ENCODE measurements at regions not wholly inside any gene's neighbourhood (a gene's known extent, or its start where the extent isn't known, plus 50 kb on each side); places are given as distances from the start of the nearest gene placed in this dataset.
"Not testable (repeated sequence)": the region's sequence is repeated elsewhere in the genome, so short reads cannot be mapped to it uniquely, and the experiment has no call there.

GRCh38 chr16:7278636-7279035 is 54.0 kb upstream of the RBFOX1 start:
- DNase-seq (ENCODE audit: low read depth in 2 of 3, low spot score in 1 of 3): no peak

- no peak for DNase-seq (ENCODE audit: low read depth in 2 of 3, low spot score in 1 of 3)
These were observed 60.0 kb upstream of the RBFOX1 start for GRCh38 chr16:7272567-7273158.

GRCh38 chr16:7271486-7271885 is 61.2 kb upstream of the RBFOX1 start:
- DNase-seq (ENCODE audit: low read depth in 2 of 3, low spot score in 1 of 3): no peak

- no peak for DNase-seq (ENCODE audit: low read depth in 2 of 3, low spot score in 1 of 3)
These were observed 61.8 kb upstream of the RBFOX1 start for GRCh38 chr16:7270823-7271222.

- no peak for DNase-seq (ENCODE audit: low read depth in 2 of 3, low spot score in 1 of 3)
These were observed 62.6 kb upstream of the RBFOX1 start for GRCh38 chr16:7270006-7270405.

- DNase-seq (ENCODE audit: low read depth in 2 of 3, low spot score in 1 of 3): peak in 1 of 3 donors; percentile 8
These were observed 64.5 kb upstream of the RBFOX1 start for GRCh38 chr16:7268182-7268581.

GRCh38 chr16:7257016-7257415 is 75.6 kb upstream of the RBFOX1 start:
- DNase-seq (ENCODE audit: low read depth in 2 of 3, low spot score in 1 of 3): no peak

- DNase-seq (ENCODE audit: low read depth in 2 of 3, low spot score in 1 of 3): no peak
These were observed 86.1 kb upstream of the RBFOX1 start for GRCh38 chr16:7246578-7246977.

- no peak for DNase-seq (ENCODE audit: low read depth in 2 of 3, low spot score in 1 of 3)
These were observed 93.1 kb upstream of the RBFOX1 start for GRCh38 chr16:7239547-7239946.

GRCh38 chr16:7236824-7237410 is 95.7 kb upstream of the RBFOX1 start:
- no peak for DNase-seq (ENCODE audit: low read depth in 2 of 3, low spot score in 1 of 3)

- no peak for DNase-seq (ENCODE audit: low read depth in 2 of 3, low spot score in 1 of 3)
These were observed 98.7 kb upstream of the RBFOX1 start for GRCh38 chr16:7233975-7234374.

- DNase-seq (ENCODE audit: low read depth in 2 of 3, low spot score in 1 of 3): no peak
These were observed 100.9 kb upstream of the RBFOX1 start for GRCh38 chr16:7231762-7232161.

GRCh38 chr16:7229433-7230218 is 103.0 kb upstream of the RBFOX1 start:
- DNase-seq (ENCODE audit: low read depth in 2 of 3, low spot score in 1 of 3): not testable (repeated sequence)

- no peak for DNase-seq (ENCODE audit: low read depth in 2 of 3, low spot score in 1 of 3)
These were observed 105.4 kb upstream of the RBFOX1 start for GRCh38 chr16:7227229-7227721.

GRCh38 chr16:7221157-7221556 is 111.5 kb upstream of the RBFOX1 start:
- no peak for DNase-seq (ENCODE audit: low read depth in 2 of 3, low spot score in 1 of 3)

- no peak for DNase-seq (ENCODE audit: low read depth in 2 of 3, low spot score in 1 of 3)
These were observed 113.7 kb upstream of the RBFOX1 start for GRCh38 chr16:7218936-7219335.

GRCh38 chr16:7217797-7218196 is 114.8 kb upstream of the RBFOX1 start:
- no peak for DNase-seq (ENCODE audit: low read depth in 2 of 3, low spot score in 1 of 3)

- DNase-seq (ENCODE audit: low read depth in 2 of 3, low spot score in 1 of 3): no peak
These were observed 115.9 kb upstream of the RBFOX1 start for GRCh38 chr16:7216719-7217118.

GRCh38 chr16:7211781-7212180 is 120.9 kb upstream of the RBFOX1 start:
- DNase-seq (ENCODE audit: low read depth in 2 of 3, low spot score in 1 of 3): no peak

GRCh38 chr16:7209598-7209997 is 123.0 kb upstream of the RBFOX1 start:
- no peak for DNase-seq (ENCODE audit: low read depth in 2 of 3, low spot score in 1 of 3)

- no peak for DNase-seq (ENCODE audit: low read depth in 2 of 3, low spot score in 1 of 3)
These were observed 126.2 kb upstream of the RBFOX1 start for GRCh38 chr16:7206469-7206868.

GRCh38 chr16:7200320-7200719 is 132.3 kb upstream of the RBFOX1 start:
- DNase-seq (ENCODE audit: low read depth in 2 of 3, low spot score in 1 of 3): no peak
